Uterus (tissue), 2 donors: ENCODE measurements at regions not wholly inside any gene's neighbourhood (a gene's known extent, or its start where the extent isn't known, plus 50 kb on each side); places are given as distances from the start of the nearest gene placed in this dataset.

Source experiments
- POLR2A ChIP-seq, 2 donors: fragments of 450-650 bp; IDR thresholded peaks; one replicate each; pipeline ENCODE4 v1.6.1; 2016; ENCODE audit warnings: antibody characterized with exemption in 2 of 2, mild to moderate bottlenecking in 1 of 2, moderate library complexity in 1 of 2
- TF ChIP-seq, protein P1 (sequence below), 4 experiments: fragments of 200-600 bp in 2 of 4; fragments of 450-650 bp in 2 of 4; sonication (generic) in 2 of 4; IDR thresholded peaks; one replicate each; pipeline ENCODE4 v1.5.1; 2016 to 2019; ENCODE audit warnings: antibody characterized with exemption in 4 of 4, mild to moderate bottlenecking in 2 of 4, moderate library complexity in 1 of 4

- TF ChIP-seq, protein P1, sequence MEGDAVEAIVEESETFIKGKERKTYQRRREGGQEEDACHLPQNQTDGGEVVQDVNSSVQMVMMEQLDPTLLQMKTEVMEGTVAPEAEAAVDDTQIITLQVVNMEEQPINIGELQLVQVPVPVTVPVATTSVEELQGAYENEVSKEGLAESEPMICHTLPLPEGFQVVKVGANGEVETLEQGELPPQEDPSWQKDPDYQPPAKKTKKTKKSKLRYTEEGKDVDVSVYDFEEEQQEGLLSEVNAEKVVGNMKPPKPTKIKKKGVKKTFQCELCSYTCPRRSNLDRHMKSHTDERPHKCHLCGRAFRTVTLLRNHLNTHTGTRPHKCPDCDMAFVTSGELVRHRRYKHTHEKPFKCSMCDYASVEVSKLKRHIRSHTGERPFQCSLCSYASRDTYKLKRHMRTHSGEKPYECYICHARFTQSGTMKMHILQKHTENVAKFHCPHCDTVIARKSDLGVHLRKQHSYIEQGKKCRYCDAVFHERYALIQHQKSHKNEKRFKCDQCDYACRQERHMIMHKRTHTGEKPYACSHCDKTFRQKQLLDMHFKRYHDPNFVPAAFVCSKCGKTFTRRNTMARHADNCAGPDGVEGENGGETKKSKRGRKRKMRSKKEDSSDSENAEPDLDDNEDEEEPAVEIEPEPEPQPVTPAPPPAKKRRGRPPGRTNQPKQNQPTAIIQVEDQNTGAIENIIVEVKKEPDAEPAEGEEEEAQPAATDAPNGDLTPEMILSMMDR (IDR thresholded peaks at IDR 0.05) = no peak
- no peak for TF ChIP-seq POLR2A (IDR thresholded peaks at IDR 0.05)
Observed at GRCh38 chr15:63439536-63440264, 58.1 kb upstream of the CA12 start.
